HG03060 (cell line): ENCODE measurements at regions not wholly inside any gene's neighbourhood (a gene's known extent, or its start where the extent isn't known, plus 50 kb on each side); places are given as distances from the start of the nearest gene placed in this dataset.

Source experiments
- ATAC-seq: cut with Tn5 transposase; IDR thresholded peaks from one replicate; pipeline ENCODE4 v1.9.1; 2021; ENCODE audit warnings: low read depth, moderate number of reproducible peaks; ENCODE audit not compliant: unreplicated experiment

DNA sequence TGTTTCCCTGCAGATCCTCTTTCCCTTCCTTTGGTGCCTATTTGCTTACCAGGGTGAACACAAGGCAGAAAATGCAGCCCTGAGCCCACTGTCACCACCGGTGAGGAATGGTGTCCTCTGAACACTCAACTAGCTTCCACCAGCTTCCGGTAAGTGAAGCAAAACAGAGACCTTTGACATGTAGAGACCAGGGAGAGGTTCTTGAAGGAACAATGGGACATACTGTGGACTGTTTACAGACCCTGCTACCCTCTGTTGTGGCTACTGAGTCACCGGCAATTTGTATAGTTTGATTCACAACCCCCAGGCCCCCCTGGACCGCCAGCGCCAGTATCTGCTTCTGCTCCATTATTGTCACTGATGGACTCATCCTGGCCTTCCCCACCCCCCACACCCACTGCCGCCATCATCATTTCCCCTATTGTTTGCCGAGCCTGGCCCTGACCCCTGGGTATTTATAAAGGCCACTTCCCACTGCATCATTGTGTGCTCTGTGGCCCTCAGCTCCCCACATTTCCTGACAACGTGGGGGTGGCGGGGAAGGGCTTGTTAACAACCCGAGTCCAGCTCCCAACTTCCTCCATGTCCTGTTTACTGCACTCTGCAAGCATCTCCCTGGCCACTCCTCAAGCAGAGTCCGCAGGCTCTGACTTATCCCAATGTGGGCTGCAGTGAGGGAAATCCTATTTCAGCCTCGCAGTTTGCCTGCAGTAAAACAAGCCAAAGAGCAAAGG, 252.9 kb downstream of the ETS1 start:
- no peak for ATAC-seq

DNA sequence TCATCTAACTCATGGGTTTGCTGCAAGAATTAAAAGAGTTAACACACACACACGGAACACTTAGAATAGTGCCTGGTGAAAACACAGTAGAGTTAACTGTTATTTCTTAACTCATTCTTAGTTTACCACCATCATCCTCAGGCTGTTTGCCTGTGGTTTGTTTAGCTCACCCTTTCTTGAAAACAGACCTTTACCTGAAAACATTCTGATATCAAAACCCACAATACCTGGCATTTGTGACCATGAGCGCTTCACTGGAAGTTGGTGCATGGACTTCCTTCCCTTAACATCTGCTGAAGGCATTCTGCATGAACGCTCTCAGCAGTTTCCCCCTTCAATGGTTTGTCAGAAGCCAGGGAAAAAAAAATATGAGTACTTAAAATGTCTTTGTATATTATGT, 256.0 kb downstream of the ETS1 start:
- no peak for ATAC-seq

DNA sequence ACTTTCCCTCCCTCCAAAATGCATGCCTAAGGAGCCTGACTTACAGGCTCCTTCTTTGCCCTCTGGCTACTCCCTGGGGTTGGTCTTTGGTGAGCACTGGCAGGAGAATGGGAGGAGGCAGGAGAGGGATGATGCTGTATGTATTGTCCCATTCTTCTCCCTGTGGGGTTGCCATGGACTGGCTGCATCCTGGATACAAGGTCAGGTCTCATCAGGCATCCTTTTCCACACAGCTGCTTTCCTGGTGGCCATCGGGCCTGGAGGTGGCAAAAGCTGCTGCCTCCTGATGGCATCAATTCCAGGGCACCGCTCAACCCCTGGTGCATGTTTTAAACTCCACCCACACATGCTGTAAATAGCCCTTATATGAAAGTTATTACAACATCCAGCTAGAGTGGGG, 257.2 kb downstream of the ETS1 start:
- ATAC-seq = no peak

DNA sequence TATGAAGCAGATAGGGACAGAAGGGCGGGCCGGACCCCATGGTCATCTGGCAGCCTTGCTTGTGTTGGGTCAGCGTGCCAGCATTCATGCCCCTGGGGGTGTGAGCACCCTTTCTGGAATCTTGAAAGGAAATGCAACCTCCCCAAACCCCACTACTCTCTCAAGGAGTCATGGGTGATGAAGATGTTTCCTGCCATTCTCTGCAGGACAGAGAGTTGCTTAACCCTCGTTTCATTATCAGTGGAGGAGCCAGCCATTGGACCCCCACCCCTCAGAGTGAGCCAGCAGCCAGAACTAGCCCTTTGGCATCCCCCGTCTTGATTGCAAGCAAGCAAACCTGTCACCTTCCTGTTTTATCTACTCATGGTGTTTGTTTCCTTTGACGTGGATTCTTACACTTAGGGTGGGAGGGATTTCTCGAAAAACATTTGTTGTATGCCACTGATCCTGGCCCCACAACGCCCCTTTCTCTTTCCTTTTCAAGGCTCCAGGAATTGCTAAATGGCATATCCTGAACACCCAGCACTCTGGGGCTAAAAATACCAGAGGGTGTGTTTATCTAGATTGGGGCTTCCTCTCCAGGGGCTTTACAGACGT, 258.3 kb downstream of the ETS1 start:
- no peak for ATAC-seq

DNA sequence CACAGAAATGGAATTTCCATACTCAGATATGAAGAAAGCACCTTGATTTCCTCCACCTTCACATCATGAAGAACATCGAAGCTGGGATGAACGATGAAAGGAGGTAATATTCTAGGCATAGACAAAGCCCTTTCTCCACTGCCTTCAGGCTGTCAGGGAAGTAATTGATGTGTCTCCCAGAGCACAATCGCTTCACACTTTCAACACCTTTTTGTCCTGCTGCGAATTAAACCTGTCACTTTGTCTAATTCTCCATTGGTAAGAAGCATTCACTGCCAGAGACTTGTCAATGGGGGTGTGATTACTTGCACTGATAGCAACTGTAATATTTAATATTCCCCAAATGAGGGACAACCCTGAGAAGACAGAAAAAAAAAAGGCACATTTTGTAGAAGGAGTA, 260.1 kb downstream of the ETS1 start:
- no peak for ATAC-seq

DNA sequence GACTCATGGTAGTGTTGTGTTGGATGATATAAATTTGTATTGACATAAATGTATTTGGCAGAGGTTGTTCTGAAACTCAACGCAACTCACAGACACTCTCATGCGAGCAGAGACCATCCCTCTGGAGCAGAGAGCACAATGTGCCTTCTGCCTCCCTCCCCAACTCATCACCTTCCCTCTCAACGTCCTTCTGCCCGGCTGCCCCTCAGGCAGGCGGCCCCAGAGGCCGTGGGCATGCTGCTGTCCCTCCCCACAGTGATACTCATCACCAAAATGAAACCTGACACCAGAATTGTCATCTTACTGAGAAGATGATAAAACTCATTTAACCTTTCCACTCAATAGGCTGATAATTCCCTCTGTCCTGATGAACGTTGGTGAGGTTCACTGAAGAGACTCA, 260.6 kb downstream of the ETS1 start:
- ATAC-seq = no peak

DNA sequence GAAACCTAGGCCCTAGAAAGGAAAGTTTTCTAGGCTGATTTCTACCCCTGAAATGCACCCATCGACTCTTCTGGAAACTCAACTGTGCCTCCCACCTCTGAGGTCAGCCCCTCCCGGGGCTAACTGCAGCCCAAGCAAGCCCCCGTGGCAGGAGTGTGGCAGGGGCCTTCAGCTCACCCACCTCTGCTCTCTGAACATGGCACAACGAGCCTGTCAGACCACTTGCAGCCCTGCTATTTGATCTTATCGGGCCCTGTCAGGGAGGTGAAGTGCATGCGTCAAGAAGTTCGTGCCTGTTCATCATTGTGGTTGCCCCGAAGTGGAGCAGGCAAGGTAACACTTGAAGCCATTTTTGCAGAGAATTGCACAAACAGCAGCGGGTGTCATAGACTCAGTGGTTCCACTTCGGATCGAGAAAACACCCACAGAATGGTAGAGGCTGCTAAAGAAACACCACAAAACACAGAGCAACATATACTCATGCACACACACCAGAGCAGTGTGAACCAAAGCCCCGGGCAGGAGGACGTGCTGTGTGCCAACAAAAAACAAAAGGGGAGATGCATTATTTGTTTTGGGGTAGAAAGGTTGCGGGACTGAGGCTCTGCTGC, 262.7 kb downstream of the ETS1 start:
- no peak for ATAC-seq

DNA sequence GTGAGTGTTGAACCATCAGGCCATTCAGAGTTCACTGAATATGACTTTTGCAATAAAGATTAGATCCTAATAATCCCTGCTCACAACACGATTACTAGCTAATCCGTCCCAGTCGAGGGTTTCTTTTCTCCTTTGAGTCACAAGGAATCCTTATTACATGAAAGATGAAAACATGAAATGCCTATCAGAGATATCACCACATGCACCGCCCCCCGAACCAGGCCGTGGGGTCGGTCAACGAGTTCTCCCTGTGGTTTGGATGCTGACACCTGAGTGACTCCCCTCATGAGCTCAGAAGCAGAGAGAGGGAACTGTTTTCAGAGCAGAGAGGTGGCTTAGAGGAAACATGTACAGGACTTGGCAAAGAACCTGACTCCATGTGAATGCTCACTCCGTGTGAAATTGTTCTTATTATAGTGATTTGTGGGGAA, 263.3 kb downstream of the ETS1 start:
- ATAC-seq = no peak

DNA sequence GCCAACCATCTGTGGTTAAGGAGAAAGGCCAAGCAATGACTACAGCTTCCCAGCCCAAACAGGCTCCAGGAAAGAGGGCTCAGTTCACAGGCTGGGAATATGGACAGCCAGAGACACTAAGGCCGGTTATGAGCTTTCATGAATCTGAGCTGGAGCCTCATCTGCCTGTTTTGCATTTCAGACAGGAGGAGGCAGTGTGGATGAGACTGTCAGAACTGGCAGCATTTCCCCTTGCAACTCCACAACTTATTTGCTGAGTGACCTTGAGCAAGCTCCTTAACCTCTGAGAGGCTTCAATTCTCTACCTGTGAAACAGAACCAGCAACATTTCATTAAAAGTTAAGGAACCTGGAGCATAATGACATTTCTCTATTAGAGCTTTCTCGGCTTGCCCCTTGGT, 264.0 kb downstream of the ETS1 start:
- no peak for ATAC-seq

DNA sequence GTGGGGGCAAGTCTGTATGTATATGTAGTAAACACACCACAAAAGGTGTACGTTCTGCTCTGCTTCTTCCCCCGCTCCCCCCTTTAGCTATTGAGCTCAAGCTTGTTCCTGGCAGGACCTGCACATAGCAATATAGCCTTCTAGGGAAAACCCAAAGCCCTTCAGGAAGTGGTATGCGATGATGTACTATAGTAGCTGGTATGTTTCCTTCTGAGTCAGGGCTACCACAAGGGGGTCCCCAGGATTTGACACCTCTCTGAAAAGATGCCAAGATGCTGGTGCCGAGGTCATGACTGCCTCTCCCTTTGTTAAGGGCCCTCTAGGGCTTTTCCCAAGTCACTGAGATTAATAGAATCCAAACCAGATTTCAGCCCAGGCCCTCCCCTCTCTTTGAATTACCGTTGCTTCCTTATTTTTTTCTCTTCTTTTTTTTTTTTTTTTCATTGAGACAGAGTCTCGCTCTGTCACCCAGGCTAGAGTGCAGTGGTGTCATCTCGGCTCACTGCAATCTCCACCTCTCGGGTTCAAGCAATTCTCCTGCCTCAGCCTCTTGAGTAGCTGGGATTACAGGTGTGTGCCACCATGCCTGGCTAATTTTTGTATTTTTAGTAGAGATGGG, 268.4 kb downstream of the ETS1 start:
- ATAC-seq = peak; percentile 75

DNA sequence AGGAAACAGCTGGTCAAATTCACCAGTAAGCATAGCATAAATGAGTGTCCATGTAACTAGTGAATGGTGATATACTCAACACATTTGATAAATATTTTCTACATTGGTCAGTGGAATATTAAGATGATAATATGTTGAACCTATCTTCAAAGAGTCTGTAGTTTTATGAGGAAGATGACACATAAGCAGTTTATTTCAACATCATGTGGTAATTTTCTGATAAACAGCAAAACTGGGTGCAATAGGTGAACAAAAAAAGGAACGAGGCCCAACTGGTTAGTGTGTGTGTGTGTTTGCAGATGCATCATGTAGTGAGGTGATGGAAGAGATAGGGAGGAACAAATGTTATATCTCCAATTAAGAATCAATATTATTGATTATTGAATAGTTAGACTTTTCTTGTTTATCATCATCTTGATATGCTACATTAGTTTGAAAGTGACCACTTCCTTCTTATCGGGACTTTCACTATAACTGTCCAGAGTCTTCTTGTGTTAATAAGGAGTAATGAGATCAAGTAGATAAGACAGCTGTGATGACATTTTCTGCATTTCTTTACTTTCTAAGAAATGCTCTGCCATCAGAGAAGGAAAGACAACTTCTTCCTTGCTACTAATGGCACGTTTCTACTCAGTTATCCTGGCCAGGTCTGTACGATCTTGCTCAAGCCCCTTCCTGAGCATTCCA, 270.7 kb downstream of the ETS1 start:
- ATAC-seq = no peak

DNA sequence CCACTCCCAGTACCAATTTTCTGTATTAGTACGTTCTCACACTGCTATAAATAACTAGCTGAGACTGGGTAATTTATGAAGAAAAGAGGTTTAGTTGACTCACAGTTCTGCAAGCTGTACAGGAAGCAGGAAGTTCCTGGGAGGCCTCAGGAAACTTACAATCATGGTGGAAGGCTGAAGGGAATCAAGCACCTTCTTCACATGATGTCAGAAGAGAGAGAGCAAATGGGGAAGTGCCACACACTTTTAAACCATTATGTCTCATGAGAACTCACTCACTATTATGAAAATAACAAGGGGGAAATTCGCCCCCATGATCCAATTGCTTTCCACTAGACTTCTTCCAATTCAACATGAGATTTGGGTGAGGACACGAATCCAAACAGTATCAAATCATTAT, 271.4 kb downstream of the ETS1 start:
- ATAC-seq = no peak

DNA sequence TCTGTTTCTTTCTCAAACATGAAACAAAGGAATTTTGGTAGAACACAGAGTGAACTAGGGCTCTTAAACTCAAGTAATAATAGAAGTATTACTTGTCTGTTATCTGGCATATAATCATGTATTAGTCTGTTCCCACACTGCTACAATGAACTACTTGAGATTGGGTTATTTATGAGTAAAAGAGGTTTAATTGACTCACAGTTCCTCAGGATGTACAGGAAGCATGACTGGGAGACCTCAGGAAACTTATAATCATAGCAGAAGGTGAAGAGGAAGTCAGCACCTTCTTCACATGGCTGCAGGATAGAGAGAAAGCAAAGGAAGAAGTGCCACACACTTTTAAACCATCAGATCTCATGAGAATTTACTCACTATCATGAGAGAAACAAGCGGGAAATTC, 273.4 kb downstream of the ETS1 start:
- ATAC-seq = no peak

DNA sequence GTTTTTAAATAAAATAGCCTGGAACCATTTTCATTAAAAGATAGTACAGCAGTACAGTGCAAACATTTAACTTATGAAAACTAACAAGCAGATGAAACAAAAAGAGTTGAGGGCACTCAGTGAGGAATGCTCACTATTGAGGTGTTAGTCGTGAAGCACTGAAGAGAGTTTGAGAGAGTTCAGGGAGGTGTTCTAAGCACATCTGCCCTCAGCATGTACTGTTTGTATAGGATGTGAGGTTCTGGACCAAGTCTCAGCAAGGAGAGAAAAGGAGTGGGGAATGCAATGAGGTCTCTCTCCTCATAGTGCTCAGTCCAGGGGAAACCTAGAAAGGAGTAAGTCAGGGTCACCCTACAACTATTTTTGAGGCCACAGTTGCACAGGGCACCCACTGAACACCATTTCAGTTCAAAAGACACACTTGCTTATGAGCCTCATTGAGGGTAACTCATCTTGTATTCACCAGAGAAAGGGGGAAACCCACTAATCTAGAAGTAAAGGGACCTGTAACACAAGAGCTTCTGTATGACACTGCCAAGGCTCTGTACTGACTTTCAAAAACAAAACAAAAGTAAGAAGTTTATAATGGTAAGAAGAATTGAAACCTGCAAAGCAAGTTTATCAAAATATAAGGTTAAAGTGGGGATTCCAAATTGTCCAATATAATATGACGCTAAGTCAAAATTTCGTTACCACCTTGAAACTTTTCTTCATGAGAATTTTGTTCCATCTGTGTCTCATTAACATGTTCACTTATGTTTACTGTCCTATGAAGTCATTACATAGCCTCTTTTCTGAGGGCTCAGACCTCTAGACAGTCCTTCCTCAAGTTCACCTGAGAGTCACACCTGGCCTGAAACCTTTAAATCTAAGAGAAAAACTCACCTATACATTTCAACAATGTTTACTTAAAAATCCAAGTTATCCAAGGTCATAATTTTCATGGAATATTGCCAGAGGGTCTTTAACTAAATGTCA, 275.3 kb downstream of the ETS1 start:
- ATAC-seq = no peak

DNA sequence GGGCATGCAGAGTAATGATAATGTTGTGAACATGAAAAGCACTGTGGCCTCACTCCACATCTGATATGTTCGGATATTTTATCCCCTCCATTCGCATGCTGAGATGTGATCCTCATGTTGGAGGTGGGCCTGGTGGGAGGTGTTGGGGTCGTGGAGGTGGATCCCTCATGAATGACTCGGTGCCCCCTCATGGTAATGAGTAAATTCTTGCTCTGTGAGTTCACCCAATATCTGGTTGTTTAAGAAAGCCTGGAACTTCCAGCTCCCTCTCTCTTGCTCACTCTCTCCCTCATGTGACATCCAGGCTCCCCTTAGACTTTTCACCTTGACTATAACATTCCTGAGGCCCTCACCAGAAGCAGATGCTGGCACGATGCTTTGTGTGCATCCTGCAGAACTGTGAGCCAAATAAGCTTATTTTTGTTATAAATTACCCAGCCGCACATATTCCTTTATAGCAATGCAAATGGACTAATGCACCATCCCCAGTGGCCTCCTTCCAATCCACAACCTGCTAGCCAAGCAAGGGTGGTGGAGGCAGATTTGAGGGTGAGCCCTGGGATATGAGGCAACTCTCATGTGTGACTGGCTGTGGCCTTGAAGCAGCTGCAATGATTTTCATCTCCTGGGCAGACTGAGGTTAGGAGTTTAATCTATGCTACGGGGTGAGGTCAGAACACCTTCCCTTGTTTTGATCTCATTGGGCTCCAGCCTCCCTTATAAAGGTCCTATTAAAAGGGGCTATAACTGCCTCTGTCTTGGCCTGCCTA, 276.5 kb downstream of the ETS1 start:
- ATAC-seq = no peak

DNA sequence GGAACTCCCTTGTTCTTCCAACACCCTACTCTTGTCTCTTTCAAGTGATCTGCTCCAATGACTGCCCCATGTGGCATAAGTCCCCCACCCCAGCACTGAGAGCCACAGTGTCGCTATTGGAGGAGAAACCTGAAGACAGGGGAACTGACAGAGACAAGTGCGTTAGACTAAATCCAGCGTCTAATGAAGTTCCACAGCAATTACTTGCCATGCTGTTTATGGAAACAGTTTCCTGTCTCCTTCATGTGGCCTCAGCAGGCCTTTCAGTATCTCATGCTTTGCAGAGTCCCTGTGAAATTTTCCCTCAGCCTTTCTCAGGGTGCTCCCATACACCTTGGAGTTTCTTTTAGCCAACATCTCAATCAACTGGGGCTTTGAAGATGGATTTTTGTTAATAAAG, 277.4 kb downstream of the ETS1 start:
- no peak for ATAC-seq

DNA sequence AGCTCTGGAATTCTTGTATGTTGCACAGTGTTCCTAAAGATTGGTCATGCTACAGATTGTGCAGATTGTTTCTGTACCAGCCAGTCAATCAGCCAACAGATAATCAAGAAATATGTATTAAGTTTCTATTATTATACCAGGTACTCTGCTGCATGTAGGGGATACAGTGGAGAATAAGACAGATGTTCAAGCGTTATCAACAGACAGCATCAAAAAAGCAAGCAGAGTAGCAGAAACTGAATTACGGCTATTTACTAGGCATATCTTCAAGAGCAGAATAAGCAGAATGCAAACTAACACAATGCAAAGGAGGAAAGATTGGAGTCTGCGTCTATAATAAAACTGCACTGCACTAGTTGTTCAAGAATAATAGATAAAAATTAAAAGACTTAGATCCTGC, 278.6 kb downstream of the ETS1 start:
- no peak for ATAC-seq

DNA sequence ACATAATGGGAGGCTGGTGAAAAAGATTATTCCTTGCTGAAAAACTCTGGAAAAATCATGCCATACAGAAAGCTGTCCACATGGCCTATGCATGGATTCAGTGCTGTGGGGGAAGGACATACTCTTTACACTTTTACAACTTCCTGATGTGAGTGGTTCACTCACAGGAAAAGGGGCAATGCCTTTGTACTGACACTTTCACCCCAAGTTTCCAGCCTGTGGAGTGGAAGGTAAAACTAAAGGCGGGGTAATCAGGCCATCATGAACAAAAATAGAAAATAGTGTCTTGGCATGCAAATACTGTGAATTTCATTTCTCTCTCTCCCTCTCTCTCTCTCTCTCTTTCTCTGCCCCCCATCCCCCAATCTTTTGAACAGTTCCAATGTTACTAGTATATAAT, 281.8 kb downstream of the ETS1 start:
- ATAC-seq = no peak
